Fibroblast of skin of back (primary cell): ENCODE measurements at regions not wholly inside any gene's neighbourhood (a gene's known extent, or its start where the extent isn't known, plus 50 kb on each side); places are given as distances from the start of the nearest gene placed in this dataset.
"Not testable (repeated sequence)": the region's sequence is repeated elsewhere in the genome, so short reads cannot be mapped to it uniquely, and the experiment has no call there.

Source experiments
- DNase-seq: peaks from one replicate; pipeline ENCODE4 v3.0.0-alpha.2; 2013

DNA sequence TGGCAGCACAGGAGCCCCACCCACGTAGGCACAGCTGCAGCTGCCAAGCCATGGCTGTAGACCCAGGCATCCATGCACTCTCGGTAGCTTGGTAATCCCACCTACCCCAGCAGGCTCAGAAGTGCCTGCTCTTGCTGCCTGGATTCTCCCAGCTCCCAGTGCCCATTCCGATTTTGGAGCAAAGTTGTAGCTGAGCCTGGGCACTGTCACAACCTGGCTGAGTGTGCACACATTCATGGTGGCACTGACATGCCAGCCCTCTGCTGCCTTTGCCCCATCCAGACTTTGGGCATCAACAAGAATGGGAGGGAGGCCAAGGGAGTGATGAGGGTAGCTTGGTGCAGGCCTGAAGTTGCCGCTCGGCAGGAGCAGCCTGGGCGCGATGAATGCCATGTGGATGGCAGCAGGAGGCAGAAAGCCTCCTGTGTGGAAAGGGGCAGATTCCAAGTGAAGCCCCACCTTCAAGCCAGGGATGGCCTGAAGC is 936.6 kb upstream of the PTPRD start:
- no peak for DNase-seq

DNA sequence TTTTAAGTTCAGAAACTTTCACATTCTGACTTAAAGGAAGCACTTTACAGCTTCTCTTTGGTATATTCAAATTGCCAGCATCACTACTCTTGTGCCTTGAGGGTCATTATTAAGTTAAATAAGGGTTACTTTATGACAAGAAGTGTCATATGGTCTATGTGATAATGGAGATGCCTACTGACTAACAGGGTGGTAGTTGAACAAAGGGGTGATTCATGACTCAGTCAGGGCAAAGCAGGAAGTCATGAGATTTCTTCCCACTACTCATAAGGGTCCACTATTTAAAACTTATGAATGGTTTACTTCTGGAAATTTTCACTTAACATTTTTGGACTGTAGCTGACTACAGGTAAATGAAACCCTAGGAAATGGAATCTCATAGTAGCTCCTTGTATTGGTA is 938.3 kb upstream of the PTPRD start:
- peak; percentile 11 for DNase-seq

DNA sequence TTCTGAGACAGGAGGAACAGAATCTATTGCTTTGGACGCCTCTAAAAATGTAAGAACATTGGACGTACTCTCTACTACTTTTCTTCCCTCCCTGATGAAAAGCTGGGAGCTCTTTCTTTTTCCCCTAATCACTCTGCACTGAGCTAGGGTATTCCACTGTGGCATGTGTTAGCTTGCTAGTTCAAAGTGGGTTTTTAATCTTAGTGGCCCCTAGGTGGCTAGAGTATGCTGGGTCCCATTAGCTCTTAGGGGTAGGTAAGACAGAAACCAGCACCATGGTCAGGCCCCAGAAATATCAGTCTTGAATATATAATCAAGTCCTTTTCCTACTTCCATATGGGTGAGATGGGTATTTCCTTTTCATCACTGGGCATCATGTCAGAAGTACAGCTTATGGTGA is 945.2 kb upstream of the PTPRD start:
- no peak for DNase-seq

DNA sequence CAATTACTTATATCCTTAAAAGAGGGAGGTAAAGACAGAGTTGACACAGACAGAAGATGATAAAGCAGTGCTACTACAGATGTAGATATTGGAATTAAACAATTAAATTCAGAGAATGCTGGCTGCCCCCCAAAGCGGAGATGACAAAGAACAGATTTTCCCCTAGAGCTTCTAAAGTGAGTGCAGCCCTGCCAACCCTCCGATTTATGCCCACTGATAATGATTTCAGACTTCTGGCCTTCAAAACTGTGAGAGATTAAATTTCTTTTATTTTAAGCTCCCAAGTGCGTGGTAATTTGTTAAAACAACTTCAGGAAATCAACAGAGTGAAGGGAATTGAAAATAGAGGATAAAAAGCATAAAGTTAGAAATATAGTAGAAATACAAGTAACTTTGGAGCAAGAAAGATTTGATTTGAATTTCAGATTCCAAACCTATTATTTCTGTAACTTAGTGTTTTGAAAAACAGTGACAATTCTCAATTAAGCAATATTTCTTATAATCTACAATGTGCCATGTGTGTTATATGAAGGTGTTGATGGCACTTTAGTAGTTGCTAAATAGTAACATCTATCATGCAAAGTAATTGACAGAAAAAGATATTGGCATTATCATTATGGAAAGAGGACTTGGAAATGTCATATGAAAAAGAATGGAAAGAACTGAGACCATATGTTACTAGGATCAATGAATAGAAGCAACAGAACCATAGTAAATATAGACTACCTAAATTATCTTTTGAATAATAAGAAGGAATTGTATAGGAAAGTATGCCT is 946.4 kb upstream of the PTPRD start:
- DNase-seq = no peak

DNA sequence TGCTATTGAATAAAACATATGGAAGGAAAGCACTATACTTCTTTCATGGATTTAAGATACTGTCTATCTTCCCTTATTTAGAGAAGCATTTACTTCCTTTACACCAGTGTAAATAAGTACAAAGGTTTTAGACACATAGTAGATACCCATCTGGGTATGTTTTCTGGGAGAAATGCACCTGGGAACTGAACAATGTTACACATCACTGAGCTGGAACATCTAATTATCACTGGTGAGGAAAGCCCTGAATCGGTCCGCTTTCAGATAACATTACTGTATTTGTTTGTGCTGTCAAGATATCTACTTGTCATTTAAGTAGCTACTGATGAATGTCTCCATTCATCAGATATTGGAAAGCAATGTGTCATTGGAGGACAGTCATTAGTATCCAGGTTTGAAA is 964.7 kb upstream of the PTPRD start:
- DNase-seq = no peak

DNA sequence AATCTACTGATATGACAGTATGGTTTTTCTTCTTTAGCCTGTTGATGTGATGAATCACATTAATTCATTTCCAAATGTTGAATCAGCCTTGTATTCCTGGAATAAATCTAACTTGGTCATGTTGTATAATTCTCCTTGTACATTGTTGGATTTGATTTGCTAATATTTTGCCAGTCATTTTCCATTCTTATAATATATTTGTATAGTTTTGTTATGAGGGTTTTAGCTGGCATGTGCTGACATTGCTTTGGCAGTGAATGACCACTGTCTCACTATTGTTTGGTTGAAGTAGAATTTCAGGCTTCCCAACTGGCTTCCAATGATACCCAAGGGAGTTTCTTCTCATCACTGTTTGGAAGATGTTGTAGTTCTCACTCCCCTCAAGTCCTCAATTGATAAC is 983.0 kb upstream of the PTPRD start:
- peak; percentile 61 for DNase-seq

DNA sequence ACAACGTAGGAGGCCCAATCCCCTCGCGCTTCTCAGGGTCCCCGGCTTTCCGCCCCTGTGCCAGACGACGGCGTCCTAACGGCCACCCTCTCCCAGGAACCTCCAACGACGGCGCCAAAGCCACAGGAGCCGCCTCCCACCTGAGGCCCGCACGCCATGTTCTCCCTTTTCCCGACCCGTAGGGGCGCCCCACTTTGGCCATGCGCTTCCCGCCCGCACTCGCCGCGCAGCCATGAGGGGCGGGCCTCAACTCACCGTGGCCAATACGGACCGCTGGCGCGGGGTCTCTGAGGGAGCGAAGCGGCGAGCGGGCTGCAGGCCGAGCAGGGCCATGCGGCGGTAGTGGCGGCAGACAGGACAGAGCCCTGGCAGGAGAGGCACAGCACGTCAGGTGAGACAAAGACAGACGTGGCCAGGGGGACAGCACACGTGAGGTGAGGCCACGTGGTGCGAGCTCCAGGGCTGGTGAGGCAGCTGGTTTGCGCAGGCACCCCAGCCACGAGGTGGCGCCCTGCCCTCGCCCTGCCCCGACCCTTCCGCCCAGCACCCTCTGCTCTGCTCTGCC is 1005.5 kb upstream of the PTPRD start:
- no peak for DNase-seq

DNA sequence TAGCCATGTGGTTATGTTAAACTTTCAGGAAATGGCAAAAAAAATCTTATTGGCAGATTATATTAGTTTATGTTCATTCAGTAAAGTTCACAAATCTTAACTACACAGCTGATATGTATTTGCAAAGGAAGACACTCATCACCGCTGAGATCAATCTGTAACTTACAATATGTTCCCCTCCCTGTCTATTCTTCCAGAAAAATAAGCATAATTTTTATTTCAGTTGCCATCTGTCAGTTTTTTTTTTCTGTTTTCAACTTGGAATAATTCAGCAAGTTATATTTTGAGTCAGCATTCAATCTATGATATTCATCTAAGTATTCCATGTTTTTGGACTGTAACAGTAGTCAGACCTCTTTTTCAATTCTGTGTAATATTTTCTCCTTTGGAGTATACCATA is 1019.9 kb upstream of the PTPRD start:
- DNase-seq = no peak

DNA sequence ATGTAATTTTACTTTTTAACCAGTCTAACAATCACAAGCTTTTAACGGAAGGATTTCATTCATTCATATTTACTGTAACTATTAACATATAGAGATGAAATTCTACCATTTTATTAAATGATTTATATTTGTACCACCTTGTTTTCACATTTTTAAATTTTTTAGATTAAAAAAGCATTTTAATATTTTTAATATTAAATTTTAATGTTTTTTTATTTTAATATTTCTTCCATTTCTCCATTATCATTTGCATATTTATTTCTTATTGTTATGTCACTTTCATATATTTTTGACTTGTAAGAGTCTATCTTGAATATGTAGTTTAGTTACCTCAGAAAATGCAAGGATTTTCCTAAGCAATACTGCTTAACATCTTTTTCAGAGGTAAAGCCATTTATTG is 1034.0 kb upstream of the PTPRD start:
- no peak for DNase-seq

DNA sequence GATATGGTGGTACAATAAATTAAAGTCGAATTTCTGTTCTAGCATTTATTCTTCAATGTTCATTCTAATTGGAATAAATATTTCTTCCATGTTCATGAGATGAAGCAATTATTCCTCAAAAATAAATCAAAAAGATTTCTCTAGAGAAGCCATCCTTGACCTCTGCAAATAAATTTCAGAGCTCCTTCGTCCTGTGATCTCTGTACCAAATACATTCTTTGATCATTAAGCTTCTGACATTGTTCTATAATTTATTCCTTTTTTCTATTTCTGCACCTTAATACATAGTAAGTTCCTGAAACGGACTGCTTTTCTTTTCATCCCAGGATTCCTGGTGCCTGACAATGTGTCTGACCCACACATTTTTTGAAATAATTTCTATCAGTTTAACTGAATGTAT is 1039.3 kb upstream of the TYRP1 start:
- DNase-seq = no peak

DNA sequence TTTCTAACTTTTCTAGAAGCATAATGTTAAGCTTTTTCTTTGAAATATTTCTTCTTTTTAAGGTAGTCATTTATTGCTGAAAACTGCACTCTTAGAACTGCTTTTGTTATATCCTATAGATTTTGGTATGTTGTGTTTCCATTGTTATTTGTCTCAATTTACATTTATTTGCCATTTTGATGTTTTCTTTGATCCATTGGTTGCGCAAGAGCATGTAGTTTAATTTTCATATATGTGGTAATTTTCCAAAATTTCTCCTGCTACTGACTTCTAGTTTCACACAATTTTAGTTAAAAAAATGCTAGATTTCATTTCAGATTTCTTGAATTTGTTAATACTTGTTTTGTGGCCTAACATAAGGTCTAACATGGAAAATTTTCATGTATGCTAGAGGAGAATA is 1029.3 kb upstream of the TYRP1 start:
- DNase-seq = no peak

DNA sequence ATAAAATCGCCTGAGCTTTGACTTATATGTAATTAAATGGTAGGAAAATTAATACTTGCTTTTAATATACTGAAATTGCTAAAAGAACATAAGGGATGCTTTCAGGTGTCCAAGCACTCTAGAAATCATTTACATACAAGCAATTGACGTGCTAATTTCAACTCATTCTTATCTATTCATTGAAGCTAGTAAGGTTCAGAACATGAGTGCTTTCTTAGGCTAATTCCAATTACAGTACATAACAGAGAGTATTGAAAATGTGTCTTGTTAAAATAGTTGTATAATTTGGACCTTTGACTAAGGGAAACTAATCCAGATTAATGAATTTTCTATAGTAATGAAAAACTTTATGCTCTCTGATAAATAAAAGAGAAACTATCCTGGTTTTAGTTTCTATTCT is 1016.4 kb upstream of the TYRP1 start:
- no peak for DNase-seq

DNA sequence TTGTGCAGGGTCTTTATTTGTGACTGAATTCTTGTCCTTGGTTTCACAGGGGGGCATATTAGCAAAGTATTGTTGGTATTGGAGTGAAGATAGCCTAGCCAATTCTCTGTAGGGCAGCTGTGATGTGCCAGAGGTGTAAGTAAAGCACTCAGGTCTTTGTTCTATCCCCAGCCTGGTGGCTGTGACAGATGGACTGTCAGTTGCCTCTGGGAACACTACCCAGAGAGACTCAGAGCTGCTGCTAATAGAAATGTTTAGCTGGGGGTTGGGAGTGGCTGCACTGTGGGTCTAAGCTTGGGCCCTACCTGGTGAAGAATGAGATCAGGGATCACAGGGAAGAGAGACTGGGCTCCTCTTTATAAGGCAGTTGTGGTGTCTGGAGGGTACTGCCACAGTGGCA is 1006.5 kb upstream of the TYRP1 start:
- DNase-seq = no peak

DNA sequence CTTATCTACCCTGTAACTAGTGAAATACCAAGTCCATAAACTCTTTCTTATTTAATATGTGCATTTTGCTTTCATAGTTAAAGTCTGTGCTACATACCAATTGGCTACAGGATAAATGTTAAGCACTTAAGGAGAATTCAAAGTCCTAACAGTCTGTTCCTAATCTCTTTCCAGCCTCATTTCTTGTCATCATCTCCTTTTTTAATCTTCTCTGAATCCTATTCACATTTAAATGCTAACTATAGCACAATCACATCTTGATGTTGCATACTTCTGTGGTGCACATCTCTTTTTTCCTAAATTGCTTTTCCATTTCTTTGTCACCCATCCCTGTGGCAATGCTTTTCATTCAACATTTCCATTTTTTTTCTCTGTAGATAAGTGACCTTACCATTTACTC is 996.1 kb upstream of the TYRP1 start:
- DNase-seq = no peak

DNA sequence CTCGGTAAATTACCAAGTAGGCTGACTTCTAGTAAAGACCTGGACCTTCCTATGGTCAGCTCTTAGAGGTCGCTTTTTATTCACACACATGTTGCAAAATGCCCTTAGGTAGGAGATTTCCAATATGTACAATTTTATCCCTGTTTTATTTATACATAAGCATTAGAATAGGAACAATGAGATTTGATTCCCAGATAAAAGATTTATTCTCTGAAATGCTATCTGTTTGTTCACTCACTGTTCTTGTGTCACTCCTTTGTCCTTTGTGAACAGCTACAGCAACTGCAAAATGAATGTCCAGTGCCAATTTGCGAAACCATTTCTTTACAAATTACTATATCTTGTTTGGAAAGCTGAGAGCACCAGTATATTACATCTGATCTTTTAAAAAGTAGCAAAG is 991.5 kb upstream of the TYRP1 start:
- no peak for DNase-seq

DNA sequence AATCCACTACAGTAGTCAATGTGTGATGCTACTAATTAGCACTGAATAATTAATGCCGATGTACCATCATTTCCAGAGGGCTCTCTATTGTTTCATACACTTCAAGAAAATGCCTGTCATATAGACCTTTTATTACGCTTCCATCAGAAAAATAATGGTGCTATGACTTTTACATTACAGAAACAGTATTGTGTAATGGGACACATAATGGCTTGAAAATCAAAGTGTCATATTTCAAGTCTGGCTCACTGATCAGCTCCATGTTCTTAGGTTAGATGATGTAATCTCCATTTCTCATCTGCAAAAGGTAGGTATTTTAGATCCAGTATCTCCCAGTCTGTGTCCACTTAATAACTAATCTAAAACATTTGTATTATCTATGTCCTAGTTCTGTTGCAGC is 990.6 kb upstream of the TYRP1 start:
- DNase-seq = no peak

DNA sequence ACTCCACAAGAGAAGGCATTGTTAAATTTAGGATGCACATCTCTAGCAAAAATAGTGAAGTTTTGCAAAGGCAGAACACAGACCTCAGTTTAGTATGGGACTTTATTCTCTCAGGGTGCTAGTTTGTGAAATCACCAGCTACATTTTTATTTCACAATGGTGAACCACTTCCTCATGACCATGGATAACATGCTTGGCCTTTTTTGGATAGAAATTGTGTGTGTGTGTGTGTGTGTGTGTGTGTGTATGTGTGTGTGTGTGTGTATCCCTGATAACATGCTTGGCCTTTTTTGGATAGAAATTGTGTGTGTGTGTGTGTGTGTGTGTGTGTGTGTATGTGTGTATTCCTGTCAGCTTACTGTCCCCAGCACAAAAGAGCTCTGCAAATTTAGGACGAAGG is 989.0 kb upstream of the TYRP1 start:
- DNase-seq = not testable (repeated sequence)

DNA sequence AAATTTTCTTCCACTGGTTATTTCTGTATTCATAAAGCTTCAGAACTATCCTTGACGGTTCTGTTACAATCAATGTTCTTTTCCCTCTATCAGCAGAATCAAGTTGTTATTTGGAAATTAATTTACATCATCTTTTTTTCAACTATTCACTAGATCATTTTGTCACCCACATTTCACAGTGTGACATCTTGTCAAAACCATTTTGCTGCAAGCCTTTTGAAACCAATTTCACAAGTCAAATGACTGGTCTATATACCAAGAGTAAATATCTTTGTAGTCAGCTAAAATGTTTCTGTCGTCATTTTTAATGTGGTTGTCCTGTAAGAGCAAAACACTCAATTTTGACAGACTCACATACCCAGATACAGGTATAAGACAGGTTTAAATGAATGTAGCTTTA is 984.3 kb upstream of the TYRP1 start:
- DNase-seq = no peak

DNA sequence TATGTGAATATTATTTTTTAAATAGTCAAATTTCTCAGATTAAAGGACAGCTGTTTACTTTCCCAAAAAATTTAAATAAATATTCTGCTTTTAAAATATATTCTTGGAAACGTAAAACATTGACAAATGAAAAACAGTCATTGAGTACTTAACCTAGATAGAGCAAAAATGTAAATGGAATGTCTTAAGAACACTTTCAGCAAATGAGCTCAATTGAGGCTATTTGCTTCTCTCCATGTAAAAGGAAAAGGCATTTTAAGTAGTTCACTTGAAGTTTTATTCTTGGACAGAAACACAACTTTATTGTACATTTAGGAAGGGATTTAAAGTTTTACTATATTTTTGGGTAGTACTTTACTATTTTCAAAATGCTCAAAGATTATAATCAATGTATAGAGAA is 983.6 kb upstream of the TYRP1 start:
- no peak for DNase-seq

DNA sequence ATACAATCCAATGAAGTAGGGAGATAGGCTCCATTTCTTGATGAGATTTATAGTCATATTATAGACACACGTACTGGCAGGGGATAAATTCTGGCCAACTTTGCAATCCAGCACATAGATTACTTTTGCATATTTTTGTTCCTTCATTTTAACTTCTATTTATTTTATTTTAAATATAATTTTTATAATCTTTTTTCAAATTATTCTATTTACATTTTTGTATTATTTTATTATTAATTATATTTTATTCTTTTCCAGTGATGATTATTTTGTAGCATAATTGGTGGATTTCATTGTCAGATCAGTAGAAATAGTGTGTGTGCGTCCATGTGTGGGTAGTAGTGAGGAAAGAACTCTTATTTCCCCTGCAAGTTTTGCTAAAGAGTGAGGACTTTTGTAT is 980.1 kb upstream of the TYRP1 start:
- DNase-seq = no peak

DNA sequence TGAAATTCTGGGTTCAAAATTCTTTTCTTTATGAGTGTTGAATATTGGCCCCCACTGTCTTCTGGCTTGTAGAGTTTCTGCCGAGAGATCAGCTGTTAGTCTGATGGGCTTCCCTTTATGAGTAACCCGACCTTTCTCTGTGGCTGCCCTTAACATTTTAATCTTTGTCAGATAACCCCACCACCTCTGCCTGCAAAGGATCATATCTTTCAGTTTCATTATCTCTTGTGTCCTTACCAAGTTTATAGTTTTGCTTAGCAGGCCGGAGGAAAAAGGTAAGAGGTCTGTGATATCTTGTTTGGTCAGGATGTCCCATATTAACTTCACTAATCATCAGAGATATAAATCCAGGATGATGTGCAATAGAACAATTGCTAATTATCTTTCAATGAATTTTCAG is 970.2 kb upstream of the TYRP1 start:
- DNase-seq = no peak

DNA sequence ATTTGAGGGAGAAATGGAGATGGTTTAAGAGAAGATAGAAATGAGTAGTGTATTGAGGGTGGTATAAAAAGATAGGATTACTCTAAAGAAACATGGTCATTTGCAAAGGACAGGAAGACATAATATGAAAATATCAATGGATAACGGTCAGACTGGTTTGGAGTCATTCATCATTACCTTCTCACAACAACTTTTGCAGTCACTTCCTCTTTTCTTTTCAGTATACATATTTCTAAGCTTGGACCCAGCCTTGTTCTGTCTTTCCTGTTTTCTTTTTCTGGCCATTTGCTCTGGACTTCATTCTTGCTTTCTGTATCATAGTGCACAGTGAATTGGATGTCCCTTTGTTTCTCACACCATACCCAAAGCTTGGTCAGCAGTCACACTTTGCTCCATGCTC is 966.5 kb upstream of the TYRP1 start:
- no peak for DNase-seq

DNA sequence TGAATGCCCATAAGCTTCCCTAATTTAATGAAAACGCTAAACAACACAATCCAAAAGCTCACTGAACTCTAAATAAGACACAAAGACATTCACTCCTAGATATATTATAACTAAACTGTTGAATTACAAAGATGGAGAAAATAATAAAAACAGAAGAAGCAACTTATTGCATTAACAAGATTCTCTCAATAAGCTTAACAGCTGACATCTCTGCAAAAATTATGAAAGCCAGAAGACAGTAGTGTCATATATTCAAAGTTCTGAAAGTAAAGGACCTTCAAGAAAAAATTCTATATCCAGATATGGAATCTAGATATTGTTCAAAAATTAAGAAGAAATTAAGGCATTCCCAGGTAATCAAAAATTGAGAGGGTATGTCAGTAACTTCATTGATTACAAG is 957.8 kb upstream of the TYRP1 start:
- DNase-seq = no peak

DNA sequence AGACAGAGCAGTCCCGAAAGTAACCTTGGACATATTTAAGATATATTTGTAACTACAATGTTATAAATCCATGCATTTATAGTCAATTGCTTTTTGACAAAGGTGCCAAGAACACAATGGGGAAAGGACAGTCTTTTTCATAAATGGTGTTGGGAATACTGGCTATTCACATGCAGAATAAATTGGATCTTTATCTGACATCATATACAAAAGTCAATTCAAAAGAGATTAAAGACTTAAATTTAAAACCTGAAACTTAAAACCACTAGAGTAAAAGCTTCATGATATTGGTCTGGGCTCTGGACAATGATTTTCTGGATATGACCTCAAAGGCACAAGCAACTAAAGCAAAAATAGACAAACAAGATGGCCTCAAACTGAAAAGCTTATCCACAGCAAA is 950.7 kb upstream of the TYRP1 start:
- DNase-seq = no peak

DNA sequence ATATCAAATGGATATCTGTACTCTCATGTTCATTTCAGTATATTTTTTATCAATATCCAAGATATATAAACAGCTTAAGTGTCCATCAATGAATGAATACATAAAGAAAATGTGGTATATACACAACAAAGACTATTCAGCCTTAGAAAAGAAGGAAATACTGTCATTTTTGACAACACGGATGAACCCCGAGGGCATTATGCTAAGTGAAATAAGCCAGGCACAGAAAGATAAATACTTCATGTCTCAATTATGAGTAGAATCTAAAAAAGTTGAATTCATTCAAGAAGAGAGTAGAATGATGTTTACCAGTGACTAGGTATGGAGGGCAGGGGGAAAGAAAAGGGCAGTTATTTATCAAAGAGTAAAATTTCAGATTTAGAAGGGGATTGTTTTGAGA is 949.8 kb upstream of the TYRP1 start:
- no peak for DNase-seq
